ENCODE measurements at regions not wholly inside any gene's neighbourhood (a gene's known extent, or its start where the extent isn't known, plus 50 kb on each side); places are given as distances from the start of the nearest gene placed in this dataset.

DNA sequence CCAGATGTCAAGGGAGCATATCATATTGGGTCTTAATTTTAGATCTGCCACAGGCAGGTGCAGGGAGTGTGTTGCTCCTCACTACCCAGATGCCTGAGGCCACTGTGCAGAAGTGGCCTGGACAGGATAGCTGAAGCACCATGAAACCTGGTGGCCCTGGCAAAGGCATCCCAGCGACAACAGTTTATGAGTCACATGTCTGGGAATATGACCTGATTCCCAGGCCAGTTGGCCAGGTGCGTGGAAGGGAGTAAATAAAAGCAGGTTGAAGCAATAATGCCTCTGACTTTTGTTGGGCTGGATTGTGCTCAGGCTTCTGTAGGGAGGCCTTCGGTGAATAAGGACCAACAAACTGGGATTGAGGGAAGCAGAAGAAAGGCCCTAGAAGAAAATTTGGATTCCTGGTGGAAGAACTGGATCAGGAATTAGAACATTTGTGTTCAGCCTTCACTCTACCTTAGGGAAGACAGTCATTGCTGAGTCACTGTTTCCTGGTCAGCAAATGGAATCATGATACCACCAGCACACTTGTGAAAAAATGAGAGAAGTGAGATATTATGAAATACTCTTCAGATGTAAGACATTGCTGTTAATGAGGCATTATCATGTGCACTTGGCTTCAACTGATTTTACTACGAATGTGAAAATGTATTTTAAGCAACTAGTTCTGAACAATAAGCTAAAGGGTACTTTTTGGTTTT is 78.4 kb upstream of the ZNF516 start:
- DNase-seq (ENCODE audit: low spot score) = no peak

DNA sequence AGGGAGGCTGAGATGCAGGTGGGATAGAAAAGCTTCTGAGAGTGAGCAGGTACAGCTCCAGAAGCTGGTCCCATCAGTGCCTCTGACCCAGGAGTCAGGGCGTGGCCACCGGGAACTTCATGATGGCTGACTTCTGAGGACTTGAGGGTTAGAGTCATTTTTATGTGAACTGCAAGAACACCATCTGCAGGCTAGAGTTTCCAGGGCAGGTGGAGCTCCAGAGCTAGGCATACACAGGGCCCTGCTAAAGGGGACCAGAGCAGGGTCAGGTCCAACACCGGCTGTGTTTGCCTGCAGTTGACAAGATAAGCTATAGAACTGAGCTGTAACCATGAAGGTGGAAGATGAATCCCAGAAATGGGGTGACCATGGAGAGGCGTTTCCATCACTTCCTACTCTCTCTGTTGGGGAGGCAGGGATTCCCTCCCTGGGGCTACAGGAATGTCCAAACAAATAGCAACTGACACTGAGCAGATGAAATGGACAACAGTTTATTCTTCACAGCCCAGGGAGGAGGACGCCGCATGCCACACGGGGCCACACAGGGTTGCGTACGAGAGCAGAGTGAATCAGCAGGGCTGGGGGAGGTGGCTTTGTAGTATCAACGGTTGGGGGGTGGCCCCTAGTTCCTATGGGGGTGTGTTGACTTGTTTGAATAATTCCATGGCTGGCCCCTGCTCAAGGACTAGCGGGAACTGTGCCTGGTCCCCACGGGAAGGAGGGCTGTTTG is 77.6 kb upstream of the ZNF516 start:
- DNase-seq (ENCODE audit: low spot score) = no peak

DNA sequence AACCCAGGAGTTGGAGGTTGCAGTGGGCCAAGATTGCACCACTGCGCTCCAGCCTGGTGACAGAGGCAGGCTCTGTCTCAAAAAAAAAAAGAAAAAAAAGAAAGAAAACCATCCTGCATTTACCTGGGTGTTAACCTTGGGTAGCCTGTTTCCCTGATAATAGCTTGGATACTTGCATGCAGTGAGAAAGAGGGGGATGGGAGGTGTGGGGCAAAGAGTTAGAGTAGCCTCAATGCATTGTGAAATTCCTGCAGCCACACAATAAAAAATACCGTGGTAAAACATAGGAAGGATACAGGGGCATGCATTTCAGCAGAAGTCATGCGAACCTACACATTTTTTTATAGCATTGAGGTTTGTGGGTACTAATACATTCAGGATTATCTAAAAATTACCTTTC is 76.6 kb upstream of the ZNF516 start:
- DNase-seq (ENCODE audit: low spot score) = no peak

DNA sequence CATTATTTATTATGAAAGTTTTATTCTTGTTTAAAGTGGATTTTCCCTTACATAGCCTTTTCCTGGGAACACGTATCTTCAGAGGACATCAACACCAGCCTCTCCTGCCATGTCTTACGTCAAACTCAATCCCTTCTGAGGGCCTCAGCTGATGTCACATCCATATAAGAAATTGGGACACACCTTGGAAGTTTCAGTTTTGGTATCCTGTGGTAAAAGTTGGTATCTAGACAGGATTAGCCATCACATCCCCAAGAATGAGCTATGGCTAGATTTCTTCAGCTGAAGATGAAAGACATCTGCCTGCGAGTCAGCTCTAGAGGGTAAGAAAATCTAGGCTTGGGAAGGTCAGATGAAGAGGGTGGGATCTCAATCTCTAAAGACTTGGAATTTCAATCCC is 75.8 kb upstream of the ZNF516 start:
- no peak for DNase-seq (ENCODE audit: low spot score)

DNA sequence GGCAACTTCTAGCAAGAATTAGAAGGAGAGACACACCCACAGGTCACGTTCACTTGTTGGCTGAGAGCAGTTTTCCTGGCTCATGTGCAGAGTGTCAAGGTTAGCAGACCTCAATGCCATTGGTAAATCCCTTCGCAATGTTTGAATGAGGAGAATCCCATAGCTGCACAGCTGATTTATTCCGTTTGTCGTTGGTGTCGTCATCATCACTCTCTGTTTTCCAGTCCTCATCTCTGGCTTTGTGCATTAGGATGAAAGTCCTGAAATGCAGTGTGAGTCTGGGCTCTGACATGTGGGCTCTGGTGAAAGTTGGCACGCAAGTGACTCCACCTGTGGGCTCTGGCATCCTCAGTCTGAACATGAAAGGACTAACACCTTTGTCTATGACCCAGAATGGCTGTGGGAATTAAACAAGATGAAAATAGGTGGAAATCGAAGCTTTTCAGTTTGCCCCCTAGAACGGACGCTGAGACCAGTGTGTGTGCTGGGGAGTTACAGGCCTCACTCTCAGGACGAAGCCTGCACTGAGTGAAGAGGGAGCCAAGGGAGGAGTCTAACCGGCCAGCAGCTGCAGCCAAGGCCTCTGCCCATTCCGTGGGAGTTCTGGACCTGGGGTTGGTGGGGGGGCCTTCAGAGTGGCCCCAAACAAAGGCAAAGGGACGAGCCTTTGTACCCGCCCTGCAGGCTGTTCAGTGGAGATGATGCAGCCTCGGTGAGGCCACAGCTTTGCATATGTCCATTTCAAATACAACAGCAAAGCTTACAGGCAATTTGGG is 74.8 kb upstream of the ZNF516 start:
- no peak for DNase-seq (ENCODE audit: low spot score)

DNA sequence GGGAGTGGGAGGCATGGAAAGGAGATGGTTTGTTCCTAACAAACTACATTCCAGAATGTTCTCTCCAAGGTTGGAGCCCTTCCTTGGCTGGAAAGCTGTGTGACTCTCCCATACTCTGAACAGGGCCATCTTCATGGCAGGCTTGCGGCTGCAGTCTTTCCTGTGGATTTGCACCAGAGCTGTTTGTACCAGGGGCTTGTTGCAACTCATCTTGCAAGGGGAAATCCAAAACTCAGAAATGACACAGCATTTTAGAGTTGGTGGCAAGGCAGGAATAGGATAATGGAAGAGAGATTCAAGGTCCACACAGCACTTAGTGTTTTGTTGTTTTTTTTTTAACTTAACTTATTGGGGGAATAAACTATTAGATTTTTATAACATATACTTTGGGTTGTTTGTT is 73.7 kb upstream of the ZNF516 start:
- DNase-seq (ENCODE audit: low spot score) = no peak

DNA sequence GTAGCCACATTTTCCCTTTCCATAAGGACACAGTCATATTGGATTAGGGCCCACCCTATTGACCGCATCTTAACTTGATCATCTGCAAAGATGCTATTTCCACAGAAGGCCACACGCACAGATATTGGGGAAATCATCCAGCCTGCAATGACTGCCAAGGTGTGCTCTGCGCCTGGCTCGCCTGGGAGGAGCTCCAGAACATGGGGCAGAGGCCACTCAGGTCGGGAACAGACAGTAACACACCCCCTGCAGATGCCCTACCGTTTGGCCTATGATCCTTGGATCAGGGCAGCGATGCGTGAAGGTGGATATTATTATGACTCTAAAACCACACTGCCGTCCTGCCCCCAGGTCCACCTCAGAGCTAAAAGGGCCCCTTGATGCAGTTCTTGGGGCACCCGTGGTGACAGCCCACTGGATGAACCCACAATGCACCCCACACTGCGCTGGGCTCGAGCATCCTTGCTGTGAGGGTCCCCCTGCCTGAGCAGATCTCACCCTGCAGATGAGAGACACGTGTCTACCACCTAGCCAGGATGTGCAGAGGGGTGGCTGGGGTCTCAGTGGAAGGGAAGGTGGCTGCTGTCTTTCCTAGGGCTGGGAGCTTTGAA is 72.9 kb upstream of the ZNF516 start:
- DNase-seq (ENCODE audit: low spot score) = no peak

DNA sequence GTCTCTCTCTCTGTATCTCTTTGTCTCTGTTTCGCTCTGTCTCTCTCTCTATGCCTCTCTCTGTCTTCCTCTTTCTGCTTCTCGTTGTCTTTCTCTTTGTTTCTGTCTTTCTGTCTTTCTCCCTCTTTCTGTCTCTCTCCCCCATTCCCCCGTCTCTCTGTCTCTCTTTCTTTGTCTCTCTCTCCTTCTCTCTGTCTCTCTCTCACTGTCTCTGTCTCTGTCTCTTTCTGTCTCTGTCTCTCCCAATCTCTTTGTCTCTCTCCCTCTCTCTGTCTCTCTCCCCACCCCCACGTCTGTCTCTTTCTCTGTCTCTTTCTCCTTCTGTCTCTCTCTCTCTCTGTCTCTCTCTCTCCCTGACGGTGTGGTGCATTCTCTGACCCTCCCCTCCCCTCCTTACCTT is 71.9 kb upstream of the ZNF516 start:
- no peak for DNase-seq (ENCODE audit: low spot score)

DNA sequence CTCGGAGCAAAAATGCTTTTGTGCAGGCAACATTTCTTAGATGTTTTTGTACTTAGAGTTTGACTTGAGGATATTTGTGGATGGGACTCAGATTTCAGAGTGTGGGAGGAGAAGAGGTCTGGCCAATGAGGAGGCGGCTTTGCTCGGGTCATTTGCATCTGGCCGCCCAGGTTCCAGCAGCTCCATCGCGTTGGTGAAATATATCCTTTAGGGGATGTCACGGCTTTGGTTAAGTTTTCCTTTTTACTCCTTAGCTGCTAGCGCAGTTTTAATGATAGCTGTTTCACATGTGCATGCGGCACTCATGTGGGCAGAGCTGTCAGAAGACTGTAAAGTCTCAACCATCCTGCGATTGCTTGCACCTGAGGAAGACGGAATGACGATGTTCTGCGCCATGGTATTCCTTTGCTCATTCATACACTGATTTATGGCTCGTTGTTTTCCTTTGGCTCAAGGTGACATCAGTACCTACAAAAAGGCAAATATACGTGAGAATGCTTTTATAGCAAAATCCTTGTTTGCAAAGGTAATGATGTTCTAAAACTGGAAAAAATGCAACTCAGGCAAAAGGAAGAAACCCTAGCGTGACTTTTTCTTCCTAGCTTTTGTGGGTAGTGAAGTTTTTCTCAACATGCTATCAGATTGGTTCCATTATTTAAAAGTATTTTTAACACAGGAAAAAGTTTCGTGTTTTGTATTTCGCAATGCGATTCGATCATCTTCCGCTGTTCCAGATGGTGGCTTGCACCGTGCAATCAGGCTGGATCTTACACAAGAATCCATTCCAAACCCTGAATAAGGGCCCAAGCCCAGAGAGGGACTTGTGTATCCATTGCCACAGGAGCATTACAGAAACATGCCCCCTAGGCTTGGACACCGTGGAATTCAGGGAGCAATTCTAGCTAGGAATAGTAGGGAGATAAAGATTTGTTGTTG is 70.5 kb upstream of the ZNF516 start:
- DNase-seq (ENCODE audit: low spot score) = peak; percentile 56

DNA sequence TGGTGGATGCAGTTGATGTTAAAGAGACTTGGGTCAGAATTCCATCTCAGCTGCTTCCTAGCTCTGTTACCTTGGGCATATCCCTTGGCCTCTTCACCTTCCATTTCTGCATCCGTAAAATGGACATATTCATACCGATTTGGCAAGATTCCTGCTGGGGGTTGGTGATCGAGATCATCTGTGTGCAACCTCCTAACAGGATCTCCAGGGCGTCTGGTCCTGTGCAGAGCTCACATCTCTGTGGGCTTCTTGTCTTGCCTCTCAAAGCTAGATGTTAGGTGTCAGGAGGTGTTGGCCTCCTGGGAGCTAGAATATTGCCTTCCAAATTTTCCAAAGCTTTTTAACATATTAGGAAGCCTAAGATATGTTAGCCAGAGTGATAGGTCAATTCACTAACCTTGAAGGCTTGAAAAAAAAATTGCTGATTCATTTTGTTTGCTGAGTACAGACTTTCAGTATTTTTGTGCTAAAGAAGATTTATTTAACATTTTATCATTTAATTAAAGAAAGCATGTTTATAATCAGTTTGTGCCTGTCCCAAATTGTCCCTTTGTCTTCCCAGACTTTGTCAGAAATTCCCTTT is 69.7 kb upstream of the ZNF516 start:
- no peak for DNase-seq (ENCODE audit: low spot score)

DNA sequence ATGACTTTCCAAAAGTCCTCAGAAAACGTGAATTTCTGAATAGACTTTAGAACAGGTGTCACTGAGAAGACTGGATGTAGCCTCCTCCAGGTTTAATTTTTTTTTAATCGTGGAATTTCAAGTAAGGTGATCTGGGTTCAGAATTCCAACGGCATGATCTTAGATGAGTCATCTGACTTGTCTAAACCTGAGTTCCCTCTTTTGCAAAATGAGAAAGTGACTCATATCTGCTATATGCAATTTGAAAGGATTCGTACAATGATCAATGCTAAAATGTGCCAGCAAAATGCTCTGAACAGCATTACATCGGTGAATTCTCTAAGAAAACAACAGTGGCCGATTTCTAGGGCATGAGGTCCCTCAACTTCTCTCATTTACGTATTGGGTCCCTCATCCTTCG is 69.1 kb upstream of the ZNF516 start:
- DNase-seq (ENCODE audit: low spot score) = no peak

DNA sequence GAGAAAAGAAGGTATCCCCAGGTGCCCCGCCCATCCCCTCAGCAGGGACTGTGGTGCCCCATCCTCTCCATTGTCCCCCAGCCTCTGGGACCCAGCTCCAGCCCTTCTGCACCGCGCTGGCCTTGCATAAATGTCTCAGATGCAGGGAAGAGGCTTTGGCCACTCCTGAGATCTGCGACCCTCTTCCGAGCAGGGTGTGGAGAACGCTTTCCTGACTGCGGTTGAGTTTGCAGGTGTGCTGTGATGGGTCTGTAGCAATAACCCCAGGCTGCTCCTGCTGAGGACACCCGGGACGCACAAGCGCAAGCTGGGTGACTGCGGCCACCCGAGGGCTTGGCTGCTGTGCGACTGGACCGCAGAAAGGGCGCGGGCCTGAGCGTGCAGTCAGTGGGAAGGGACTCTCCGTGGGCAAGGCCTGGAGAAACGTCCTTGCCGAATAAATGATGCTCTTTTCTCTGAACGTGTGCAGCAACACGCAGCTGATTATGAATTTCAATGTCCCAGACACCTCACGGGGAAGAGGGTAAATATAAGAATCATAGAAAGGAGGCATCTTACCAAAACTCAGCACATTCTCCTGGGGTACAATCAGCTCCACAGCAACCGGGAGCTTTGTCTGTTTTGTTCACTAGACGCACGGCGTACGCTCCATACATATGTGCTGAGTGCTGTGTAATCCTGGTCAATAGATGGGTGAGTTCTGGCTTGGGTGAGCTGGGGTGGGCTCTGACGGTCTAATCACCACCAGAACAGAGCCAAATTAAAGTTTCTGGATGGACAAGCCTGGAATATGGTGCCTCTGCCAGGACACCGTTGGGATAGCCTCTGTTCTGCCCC is 67.5 kb upstream of the ZNF516 start:
- no peak for DNase-seq (ENCODE audit: low spot score)

DNA sequence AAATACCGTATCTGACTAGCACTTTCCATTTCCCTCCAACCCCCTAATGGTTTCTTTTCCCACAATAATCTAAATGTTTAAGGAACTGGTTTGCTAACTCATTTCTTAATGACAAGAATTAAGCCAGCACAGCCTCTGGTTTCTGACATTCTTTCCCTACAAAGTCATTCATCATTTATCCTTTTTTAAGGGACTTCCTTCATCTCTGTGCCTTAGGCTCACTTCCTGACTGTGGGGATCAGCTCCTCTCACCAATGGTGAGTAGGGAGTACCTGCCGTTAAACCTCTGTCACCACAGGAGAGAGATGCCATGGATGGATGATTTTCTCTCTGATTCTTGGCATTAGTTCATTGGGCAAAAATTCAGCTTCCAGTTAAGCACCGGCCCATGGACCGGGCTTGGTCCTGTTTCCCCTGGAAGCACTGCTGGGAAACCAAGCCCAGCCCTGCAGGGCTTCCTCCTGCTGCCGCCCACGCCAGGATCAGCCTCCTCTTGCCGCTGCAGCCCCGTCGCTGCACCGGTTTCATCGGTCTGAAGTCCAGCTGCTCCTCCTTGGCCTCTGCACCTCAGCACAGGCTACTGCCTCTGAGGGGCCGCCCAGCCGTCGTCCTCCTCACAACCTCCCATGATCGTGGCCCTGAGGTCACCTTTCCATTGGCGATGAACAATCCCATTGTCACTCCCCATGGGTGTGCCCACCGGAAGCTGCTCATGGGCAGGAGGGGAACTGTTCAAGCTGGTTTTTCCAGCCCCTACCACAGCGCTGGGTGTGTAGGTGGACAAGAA is 64.0 kb upstream of the ZNF516 start:
- DNase-seq (ENCODE audit: low spot score) = peak; percentile 44

DNA sequence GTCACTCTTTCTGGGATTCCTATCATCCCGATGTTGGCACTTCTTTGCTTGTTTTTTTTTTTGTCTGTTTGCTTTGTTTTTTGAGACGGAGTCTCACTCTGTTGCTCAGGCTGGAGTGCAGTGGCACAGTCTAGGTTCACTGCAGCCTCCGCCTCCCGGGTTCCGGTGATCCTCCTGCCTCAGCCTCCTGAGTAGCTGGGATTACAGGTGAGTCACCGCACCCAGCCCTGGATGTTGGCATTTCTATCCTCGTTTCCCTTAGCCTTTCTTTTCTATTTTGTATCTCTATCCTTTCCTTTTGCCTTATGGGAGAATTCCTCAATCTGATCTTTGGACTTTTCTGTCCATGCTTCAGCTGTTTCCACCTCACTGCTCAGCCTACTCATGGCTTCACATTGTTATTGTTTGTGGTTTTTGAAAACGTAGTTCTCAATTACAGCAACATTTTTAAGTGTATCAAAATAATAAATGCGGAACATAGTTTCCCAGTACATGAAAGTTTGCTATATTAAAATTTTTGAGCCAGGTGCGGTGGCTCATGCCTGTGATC is 62.1 kb upstream of the ZNF516 start:
- DNase-seq (ENCODE audit: low spot score) = no peak

DNA sequence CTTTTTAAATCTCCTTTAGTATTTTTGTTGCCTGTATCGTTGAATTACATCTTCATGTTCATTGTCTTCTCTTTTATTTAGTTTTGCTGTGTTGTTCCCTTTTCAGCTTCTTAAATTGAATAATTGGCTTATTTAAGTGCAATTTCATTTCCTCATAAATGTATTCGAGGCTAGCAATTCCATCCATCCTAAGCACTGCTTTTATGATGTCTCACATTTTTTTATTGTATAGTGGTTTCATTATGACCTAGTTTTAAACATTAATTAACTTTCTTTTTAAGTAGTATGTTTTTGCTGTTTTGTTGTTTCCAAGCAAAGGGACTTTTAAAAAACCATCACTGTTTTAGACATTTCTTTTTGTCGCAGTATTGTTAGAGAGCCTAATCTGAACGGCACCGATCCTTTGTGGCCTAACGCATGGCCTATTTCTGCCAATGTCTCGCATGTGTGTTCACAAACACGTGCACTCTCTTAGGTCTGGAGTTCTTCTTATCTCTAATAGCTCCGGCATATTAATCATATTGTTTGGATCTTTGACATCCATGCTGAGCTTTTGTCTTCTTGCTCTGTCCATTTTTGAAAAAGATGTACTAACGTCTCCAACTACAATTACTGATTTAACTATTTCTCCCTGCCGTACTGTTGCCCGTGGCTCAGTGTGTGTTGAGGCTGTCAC is 59.6 kb upstream of the ZNF516 start:
- DNase-seq (ENCODE audit: low spot score) = no peak

DNA sequence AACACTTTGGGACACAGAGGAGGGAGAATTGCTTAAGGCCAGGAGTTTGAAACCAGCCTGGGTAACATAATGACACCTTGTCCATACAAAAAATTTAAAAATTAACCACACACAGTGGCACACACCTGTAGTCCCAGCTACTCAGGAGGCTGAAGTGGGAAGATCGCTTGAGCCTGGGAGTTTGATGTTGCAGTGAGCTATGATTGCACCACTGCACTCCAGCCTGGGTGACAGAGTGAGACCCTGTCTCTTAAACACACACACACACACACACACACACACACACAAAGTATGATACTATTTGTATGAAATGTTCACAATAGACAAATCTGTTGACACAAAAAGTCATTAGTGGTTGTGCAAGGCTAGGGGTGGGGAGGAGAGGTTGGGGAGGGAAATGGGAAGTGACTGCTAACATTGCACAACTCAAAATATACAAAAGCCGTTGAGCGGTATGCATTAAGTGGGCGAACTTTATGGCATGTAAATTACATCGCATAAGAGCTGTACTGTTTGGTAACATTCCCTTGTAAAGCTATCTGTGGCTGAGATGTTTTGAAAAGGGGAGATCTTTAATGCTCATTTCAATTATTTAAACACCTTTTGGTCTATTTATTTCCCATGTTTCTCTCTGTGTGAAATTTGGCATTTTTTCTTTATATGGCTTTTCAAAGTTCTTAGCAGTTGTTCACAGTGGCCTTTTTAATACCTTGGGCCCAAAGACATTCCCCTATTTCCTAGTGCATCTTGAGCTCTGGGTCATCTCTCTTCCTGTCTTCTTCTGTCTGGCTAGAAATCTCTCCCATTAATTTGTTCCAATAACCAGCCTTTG is 58.9 kb upstream of the ZNF516 start:
- DNase-seq (ENCODE audit: low spot score) = peak; percentile 1

DNA sequence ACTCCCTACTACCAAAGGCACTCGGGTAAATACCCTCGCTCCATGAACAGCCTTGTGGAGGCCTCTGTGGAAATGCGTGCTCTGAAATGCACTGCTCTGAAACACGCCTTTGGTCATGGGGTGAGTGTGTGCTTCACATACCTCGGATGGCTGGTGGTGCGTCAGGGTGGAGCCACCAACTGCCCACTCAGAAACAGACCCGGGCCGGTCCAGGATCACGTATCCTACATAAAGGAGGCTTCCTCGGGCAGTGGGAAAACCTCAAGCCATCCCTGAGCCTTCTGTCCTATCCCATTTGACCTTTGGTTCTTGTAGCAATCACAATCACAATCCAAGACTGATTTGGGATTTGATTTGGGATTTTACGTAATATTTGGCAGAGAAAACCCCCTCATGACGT is 53.5 kb upstream of the ZNF516 start:
- no peak for DNase-seq (ENCODE audit: low spot score)
